ENCODE measurements at regions not wholly inside any gene's neighbourhood (a gene's known extent, or its start where the extent isn't known, plus 50 kb on each side); places are given as distances from the start of the nearest gene placed in this dataset.

- peak; percentile 64; the same call in 1 of the 2 replicates for TF ChIP-seq DMBX1 (CRISPR knock-in tag; IDR thresholded peaks at IDR 0.05; ENCODE audit: borderline replicate concordance)
- TF ChIP-seq ATF4 (CRISPR knock-in tag; IDR thresholded peaks at IDR 0.05), result peak; percentile 46; the same call in 1 of the 2 replicates
- TF ChIP-seq NR3C1 (CRISPR knock-in tag; IDR thresholded peaks at IDR 0.05), result no peak
- TF ChIP-seq KLF16 (IDR thresholded peaks at IDR 0.05), result peak; percentile 81
- peak; percentile 77; the same call in 1 of the 2 replicates for TF ChIP-seq POLR2AphosphoS5 (IDR thresholded peaks at IDR 0.05; ENCODE audit: control insufficient read depth, insufficient read depth, low read depth, low read length)
- no peak for TF ChIP-seq PHF8 (IDR thresholded peaks at IDR 0.05; ENCODE audit: borderline replicate concordance, low read length)
- peak; percentile 47; the same call in 1 of the 2 replicates for TF ChIP-seq ZBTB9 (CRISPR knock-in tag; IDR thresholded peaks at IDR 0.05)
- TF ChIP-seq MECOM (CRISPR knock-in tag; IDR thresholded peaks at IDR 0.05), result peak; percentile 76
- peak; percentile 74 for TF ChIP-seq CEBPB (tag; IDR thresholded peaks at IDR 0.05)
- TF ChIP-seq CBFA2T3 (IDR thresholded peaks at IDR 0.05), result peak; percentile 94
- no peak for TF ChIP-seq E2F1 (CRISPR knock-in tag; IDR thresholded peaks at IDR 0.05)
- no peak for TF ChIP-seq MNT (conservative IDR thresholded peaks at IDR 0.05)
- no peak for TF ChIP-seq TAF15 (IDR thresholded peaks at IDR 0.05; ENCODE audit: low read depth, low read length)
- no peak for TF ChIP-seq ZHX1 (conservative IDR thresholded peaks at IDR 0.05; ENCODE audit: low read length)
- TF ChIP-seq CREBBP (IDR thresholded peaks at IDR 0.05; ENCODE audit: low read depth, low read length), result no peak
- TF ChIP-seq YBX1 (IDR thresholded peaks at IDR 0.05), result no peak
- peak in 1 of 2 experiments; percentile 71; a peak in 2 of 4 replicates for TF ChIP-seq TBL1XR1 (IDR thresholded peaks at IDR 0.05; ENCODE audit: low read length in 2 of 2)
- TF ChIP-seq ZNF143 (CRISPR knock-in tag; IDR thresholded peaks at IDR 0.05), result no peak
- no peak for TF ChIP-seq ZKSCAN8 (CRISPR knock-in tag; IDR thresholded peaks at IDR 0.05)
- peak; percentile 91 for TF ChIP-seq TAL1 (IDR thresholded peaks at IDR 0.05)
- TF ChIP-seq ZNF41 (CRISPR knock-in tag; conservative IDR thresholded peaks at IDR 0.05), result no peak
Observed at GRCh38 chr1:234730770-234731568, 121.0 kb upstream of the IRF2BP2 start (continued).

Data from K562 (cell line).